AG04450 (cell line): ENCODE measurements at regions not wholly inside any gene's neighbourhood (a gene's known extent, or its start where the extent isn't known, plus 50 kb on each side); places are given as distances from the start of the nearest gene placed in this dataset.
A peak's percentile ranks its signal among the peaks of the same experiment; 100 is the strongest.

ENCODE experiments used
- CTCF ChIA-PET: fragments of 300-600, 350-600 bp; formaldehyde crosslinking; extraction: SDS; loops from one replicate; lab custom pipeline; 2022; ENCODE audit warnings: antibody characterized with exemption, inconsistent platforms; lab: Charles Lee
- POLR2A ChIA-PET: fragments of 350-600 bp; formaldehyde crosslinking; extraction: SDS; loops from one replicate; lab custom pipeline; 2021; ENCODE audit warnings: antibody characterized with exemption, inconsistent platforms; lab: Yijun Ruan, JAX
- DNase-seq: peaks from one replicate; pipeline ENCODE4 v3.0.0-alpha.2; 2011; ENCODE audit warnings: low read depth, low spot score
- H3K27ac ChIP-seq: one replicate; pipeline ENCODE4 v1.5.1; 2012; ENCODE audit warnings: low read depth, low read length, control low read depth
- H3K27me3 ChIP-seq: one replicate; pipeline ENCODE4 v1.6.0; 2012; ENCODE audit warnings: low read length; ENCODE audit not compliant: control insufficient read depth, insufficient read depth
- H3K4me3 ChIP-seq: 2 replicates; pipeline ENCODE4 v1.5.1; 2011; ENCODE audit warnings: mild to moderate bottlenecking, low read depth, low read length, control low read depth
- H3K9me3 ChIP-seq: 2 replicates; pipeline ENCODE4 v1.5.1; 2012; ENCODE audit warnings: low read length; ENCODE audit not compliant: control insufficient read depth, insufficient read depth
- TF ChIP-seq, protein P1 (sequence below): IDR thresholded peaks from 2 replicates; pipeline ENCODE4 v1.5.1; 2011; ENCODE audit warnings: low read depth, low read length, control low read depth, inconsistent platforms

DNA sequence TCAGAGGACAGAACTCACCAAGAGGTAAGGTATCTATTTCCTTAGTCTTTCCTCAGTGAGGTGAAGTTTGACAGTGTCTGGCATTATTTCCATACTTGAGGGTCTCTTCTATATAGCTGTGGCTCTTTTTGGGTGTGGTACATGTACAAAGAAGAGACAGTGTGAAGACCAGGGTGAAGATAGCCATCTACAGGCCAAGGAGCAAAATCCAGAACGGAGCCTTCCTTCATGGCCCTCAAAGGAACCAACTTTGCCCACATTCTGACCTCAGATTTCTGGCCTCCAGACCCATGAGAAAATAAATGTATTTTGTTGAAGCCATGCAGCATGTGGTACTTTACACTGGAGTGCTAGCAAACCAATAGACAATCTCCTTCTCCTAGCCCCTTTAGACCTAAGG lies 858.5 kb upstream of the B3GALT2 start:
- no peaks in the 10 kb centered on the region for H3K27me3 ChIP-seq
- DNase-seq: no peak
- POLR2A ChIA-PET: no interaction called here
- H3K27ac ChIP-seq: no peak overlapping the region
- H3K4me3 ChIP-seq: no peak overlapping the region
- CTCF ChIA-PET: no interaction called here
- TF ChIP-seq, protein P1, sequence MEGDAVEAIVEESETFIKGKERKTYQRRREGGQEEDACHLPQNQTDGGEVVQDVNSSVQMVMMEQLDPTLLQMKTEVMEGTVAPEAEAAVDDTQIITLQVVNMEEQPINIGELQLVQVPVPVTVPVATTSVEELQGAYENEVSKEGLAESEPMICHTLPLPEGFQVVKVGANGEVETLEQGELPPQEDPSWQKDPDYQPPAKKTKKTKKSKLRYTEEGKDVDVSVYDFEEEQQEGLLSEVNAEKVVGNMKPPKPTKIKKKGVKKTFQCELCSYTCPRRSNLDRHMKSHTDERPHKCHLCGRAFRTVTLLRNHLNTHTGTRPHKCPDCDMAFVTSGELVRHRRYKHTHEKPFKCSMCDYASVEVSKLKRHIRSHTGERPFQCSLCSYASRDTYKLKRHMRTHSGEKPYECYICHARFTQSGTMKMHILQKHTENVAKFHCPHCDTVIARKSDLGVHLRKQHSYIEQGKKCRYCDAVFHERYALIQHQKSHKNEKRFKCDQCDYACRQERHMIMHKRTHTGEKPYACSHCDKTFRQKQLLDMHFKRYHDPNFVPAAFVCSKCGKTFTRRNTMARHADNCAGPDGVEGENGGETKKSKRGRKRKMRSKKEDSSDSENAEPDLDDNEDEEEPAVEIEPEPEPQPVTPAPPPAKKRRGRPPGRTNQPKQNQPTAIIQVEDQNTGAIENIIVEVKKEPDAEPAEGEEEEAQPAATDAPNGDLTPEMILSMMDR: no peak
- H3K9me3 ChIP-seq: no peaks in the 10 kb centered on the region

DNA sequence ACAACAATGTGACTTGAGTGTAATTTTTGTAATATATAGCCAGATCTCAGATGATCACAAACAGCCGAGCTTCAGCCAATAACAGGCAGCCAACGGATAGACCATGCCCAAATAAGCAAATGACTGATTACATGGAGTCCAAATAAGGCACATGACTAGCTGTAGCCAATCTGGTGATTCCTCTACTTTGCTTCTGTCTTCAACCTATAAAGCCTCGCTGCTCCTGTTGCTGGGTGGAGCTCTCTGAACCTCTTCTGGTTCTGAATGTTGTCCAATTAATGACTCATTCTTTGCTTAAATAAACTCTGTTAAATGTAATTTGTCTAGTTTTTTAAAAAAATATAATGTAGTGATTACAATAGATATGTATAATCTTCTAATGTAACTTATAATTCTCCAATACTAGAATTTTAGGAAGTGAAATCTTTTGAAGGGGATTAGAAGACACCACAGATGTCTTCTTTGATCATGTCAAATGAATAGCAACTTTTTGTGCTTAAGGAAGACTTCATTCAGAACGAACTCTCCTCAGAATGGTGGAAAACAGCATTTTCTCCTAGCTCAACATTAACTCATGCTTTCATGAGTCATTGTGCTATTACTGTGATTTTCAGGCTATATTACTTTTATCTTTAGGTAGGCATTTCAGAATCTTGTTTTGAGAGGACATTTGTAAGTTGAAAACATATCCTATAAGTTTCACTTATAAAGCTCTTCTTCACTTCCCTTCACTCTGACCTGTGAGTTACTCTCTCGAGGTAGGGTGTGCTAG lies 857.8 kb upstream of the B3GALT2 start:
- CTCF ChIA-PET: no interaction called here
- Histone ChIP-seq H3K27me3 (no peaks in the 10 kb centered on the region), H3K27ac (no peak overlapping the region), H3K9me3 (no peaks in the 10 kb centered on the region), H3K4me3 (no peak overlapping the region)
- TF ChIP-seq, protein P1: no peak
- POLR2A ChIA-PET: no interaction called here
- DNase-seq: peak; percentile 21

DNA sequence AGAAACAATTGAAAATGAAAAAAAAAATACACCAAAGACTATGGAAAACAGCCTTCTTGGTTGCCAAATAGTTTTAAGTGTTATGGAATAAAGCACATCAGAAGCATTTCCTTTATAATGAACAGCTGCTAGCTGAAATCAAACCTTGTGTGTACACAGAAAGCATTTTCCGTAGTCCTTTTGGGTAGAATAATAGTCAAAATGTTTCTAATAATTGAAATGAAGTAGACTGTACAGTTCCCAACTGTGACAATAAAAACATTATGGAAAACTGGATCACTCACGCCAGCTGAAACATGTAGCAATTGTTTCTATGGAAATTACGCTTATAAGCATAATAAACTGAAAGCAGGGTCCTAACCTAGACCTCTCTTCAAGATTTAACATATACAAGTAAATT lies 856.3 kb upstream of the B3GALT2 start:
- ChIA-PET POLR2A (interaction anchor here (0.7 kb wide), 1 partner anchor 30 kb away, joined by 3 read pairs; no protein-coding TSS in a partner anchor), CTCF (no interaction called here)
- DNase-seq: no peak
- Histone ChIP-seq H3K27ac (no peak overlapping the region), H3K4me3 (no peak overlapping the region), H3K27me3 (no peaks in the 10 kb centered on the region), H3K9me3 (no peaks in the 10 kb centered on the region)
- TF ChIP-seq, protein P1: no peak

DNA sequence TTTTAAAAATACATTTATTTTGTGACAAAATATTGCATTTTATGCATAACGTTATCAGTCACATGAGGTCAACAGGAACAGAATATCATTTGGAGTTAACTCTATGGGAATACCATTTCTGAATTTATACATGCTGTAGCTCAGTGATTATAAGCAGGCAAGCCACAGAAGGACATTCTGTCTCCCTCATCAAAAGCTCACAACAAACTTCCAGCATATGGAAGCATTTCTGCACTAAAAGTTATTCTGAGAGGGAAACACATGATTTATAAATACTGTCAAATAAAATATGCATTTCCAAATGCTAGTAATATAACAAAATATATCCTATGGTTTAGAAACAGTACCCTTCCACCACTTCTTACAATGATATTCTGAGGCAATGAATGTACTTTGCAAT lies 854.1 kb upstream of the B3GALT2 start:
- H3K4me3 ChIP-seq: no peak overlapping the region
- H3K27ac ChIP-seq: no peak overlapping the region
- H3K27me3 ChIP-seq: no peaks in the 10 kb centered on the region
- TF ChIP-seq, protein P1: no peak
- POLR2A ChIA-PET: no interaction called here
- DNase-seq: no peak
- CTCF ChIA-PET: no interaction called here
- H3K9me3 ChIP-seq: no peaks in the 10 kb centered on the region

DNA sequence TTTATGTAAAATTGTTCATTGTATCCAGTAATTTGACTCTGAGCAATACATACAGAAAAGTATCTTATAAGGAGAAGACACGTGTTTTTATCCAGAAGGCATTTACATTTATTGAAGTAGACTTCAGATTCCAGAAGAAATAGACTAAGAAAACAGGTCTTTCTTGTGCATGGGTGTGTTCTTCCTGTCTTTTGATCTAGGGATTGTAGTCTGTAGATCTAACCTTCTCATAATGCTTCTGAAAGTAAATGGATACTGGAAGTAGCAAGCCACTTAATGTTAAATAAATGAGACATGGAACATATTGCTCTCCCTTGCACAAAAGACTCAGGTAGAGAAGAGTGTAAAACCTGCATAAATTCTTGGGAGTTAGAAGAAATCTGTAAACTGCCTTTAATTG lies 853.2 kb upstream of the B3GALT2 start:
- POLR2A ChIA-PET: no interaction called here
- CTCF ChIA-PET: no interaction called here

More for the DNA sequence above, 853.2 kb upstream of the B3GALT2 start:
- Histone ChIP-seq H3K4me3 (no peak overlapping the region), H3K9me3 (no peaks in the 10 kb centered on the region), H3K27ac (no peak overlapping the region), H3K27me3 (no peaks in the 10 kb centered on the region)
- DNase-seq: no peak
- TF ChIP-seq, protein P1: no peak
